ENCODE measurements at regions not wholly inside any gene's neighbourhood (a gene's known extent, or its start where the extent isn't known, plus 50 kb on each side); places are given as distances from the start of the nearest gene placed in this dataset.
A peak's percentile ranks its signal among the peaks of the same experiment; 100 is the strongest.

GRCh38 chr13:97852181-97852874, 101.1 kb upstream of the IPO5 start:
- TF ChIP-seq, protein P1, sequence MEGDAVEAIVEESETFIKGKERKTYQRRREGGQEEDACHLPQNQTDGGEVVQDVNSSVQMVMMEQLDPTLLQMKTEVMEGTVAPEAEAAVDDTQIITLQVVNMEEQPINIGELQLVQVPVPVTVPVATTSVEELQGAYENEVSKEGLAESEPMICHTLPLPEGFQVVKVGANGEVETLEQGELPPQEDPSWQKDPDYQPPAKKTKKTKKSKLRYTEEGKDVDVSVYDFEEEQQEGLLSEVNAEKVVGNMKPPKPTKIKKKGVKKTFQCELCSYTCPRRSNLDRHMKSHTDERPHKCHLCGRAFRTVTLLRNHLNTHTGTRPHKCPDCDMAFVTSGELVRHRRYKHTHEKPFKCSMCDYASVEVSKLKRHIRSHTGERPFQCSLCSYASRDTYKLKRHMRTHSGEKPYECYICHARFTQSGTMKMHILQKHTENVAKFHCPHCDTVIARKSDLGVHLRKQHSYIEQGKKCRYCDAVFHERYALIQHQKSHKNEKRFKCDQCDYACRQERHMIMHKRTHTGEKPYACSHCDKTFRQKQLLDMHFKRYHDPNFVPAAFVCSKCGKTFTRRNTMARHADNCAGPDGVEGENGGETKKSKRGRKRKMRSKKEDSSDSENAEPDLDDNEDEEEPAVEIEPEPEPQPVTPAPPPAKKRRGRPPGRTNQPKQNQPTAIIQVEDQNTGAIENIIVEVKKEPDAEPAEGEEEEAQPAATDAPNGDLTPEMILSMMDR (IDR thresholded peaks at IDR 0.05), result no peak
- Histone ChIP-seq H3K4me1 (peaks cover 0 to 6% (median 4%) of the 10 kb centered on the region in 4 donors), H3K9me3 (no peaks in the 10 kb centered on the region), H3K4me3 (no peak overlapping the region), H3K27me3 (no peaks in the 10 kb centered on the region), H3K36me3 (no peaks in the 10 kb centered on the region), H3K27ac (no peak overlapping the region)
- no peak for DNase-seq
- intact Hi-C loops (cut with DNase I; ENCODE audit: low total_unique reads), result loop anchor here (10.0 kb wide), 3 partner anchors 122 to 832 kb away; no protein-coding TSS in a partner anchor

- no peak for DNase-seq
- Histone ChIP-seq H3K4me1 (peaks cover 0 to 6% (median 4%) of the 10 kb centered on the region in 4 donors), H3K27ac (no peak overlapping the region), H3K36me3 (no peaks in the 10 kb centered on the region), H3K4me3 (no peak overlapping the region), H3K9me3 (no peaks in the 10 kb centered on the region), H3K27me3 (no peaks in the 10 kb centered on the region)
- TF ChIP-seq, protein P1 (IDR thresholded peaks at IDR 0.05), result no peak
- intact Hi-C loops (cut with DNase I; ENCODE audit: low total_unique reads), result loop anchor here (10.0 kb wide), 3 partner anchors 121 to 831 kb away; no protein-coding TSS in a partner anchor
These were observed 99.9 kb upstream of the IPO5 start for GRCh38 chr13:97853550-97853949.

- Histone ChIP-seq H3K36me3 (no peaks in the 10 kb centered on the region), H3K27ac (no peak overlapping the region), H3K9me3 (no peaks in the 10 kb centered on the region), H3K4me1 (peaks cover 0 to 6% (median 4%) of the 10 kb centered on the region in 4 donors), H3K4me3 (no peak overlapping the region), H3K27me3 (no peaks in the 10 kb centered on the region)
- intact Hi-C loops (cut with DNase I; ENCODE audit: low total_unique reads), result loop anchor here (10.0 kb wide), 3 partner anchors 119 to 829 kb away; no protein-coding TSS in a partner anchor
- TF ChIP-seq, protein P1 (IDR thresholded peaks at IDR 0.05), result peak; percentile 75 to 81
- DNase-seq, result peak; percentile 37 to 68
These were observed 97.7 kb upstream of the IPO5 start for GRCh38 chr13:97855570-97856303.

DNA sequence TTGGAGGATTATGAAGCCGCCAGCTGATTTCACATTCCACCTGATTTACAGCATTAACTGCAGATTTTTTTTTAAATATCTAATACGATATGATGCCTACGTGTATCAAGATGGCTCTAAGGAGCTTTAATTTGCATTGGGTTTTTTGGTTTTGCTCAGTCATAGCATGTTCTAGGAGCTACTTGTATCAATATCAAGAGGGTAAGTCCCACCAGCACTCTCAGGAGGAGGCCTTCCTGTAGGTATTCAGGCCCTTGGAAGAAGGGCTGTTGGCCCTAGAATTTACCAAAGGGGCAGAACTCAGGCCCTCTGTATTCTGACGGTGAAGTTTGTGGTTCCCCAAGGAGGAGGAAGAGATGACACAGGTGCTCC, 97.2 kb upstream of the IPO5 start:
- intact Hi-C loops (cut with DNase I; ENCODE audit: low total_unique reads), result loop anchor here (10.0 kb wide), 3 partner anchors 119 to 829 kb away; no protein-coding TSS in a partner anchor
- no peak for DNase-seq
- TF ChIP-seq, protein P1 (IDR thresholded peaks at IDR 0.05), result no peak
- Histone ChIP-seq H3K4me3 (no peak overlapping the region), H3K27ac (no peak overlapping the region), H3K4me1 (peaks cover 0 to 6% (median 4%) of the 10 kb centered on the region in 4 donors), H3K27me3 (no peaks in the 10 kb centered on the region), H3K9me3 (no peaks in the 10 kb centered on the region), H3K36me3 (no peaks in the 10 kb centered on the region)

DNA sequence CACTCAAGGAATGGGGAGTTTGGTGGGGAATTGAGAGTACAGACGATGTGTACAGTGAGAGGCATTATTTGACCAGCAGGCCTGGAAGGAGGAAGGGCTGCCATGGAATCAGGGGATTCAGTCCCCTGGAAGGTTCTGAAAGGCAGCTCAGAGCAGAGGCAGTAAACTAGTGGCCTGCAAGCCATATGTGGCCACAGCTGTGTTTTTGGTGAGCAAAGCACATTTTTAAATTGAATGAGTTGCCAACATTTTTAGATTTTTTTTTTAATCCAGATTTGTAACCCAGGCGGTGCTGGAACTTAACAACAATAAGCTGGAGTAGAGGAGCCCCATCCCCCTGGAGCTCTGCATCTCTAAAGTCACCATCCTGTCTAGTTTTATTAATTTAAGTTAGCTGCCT, 95.3 kb upstream of the IPO5 start:
- H3K36me3 ChIP-seq, result no peaks in the 10 kb centered on the region
- intact Hi-C loops (cut with DNase I; ENCODE audit: low total_unique reads), result loop anchor here (10.0 kb wide), 3 partner anchors 117 to 827 kb away; no protein-coding TSS in a partner anchor

More for the DNA sequence above, 95.3 kb upstream of the IPO5 start:
- no peak for DNase-seq
- Histone ChIP-seq H3K9me3 (no peaks in the 10 kb centered on the region), H3K4me3 (no peak overlapping the region), H3K27me3 (no peaks in the 10 kb centered on the region), H3K4me1 (peaks cover 0 to 6% (median 4%) of the 10 kb centered on the region in 4 donors), H3K27ac (no peak overlapping the region)
- TF ChIP-seq, protein P1 (IDR thresholded peaks at IDR 0.05), result no peak
